HG03558 (cell line): ENCODE measurements at regions not wholly inside any gene's neighbourhood (a gene's known extent, or its start where the extent isn't known, plus 50 kb on each side); places are given as distances from the start of the nearest gene placed in this dataset.

Experiments
- ATAC-seq: cut with Tn5 transposase; IDR thresholded peaks from one replicate; pipeline ENCODE4 v1.9.1; 2021; ENCODE audit warnings: moderate number of reproducible peaks; ENCODE audit not compliant: unreplicated experiment; ENCODE audit errors: extremely low read depth

DNA sequence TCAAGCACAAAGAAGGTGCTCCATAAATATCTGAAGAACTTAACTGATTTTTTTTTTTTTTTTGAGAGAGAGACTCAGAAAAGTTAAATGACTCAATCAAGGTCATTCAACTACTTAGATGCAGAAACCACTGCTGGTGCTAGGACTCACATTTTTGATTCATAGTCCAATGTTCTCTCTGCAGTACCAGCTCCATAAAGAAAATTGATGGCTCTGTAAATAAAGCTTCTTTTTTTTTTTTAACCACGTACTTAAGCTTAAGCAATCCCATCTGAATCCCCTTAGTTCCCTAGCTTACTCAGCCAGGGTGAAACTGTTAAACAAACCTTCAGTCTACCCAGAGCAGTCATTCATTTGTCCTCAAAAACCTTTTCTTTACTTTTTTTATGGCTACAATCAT, 657.0 kb upstream of the WWC1 start:
- ATAC-seq: no peak

GRCh38 chr5:167638816-167639215, 652.6 kb upstream of the WWC1 start:
- ATAC-seq: no peak

DNA sequence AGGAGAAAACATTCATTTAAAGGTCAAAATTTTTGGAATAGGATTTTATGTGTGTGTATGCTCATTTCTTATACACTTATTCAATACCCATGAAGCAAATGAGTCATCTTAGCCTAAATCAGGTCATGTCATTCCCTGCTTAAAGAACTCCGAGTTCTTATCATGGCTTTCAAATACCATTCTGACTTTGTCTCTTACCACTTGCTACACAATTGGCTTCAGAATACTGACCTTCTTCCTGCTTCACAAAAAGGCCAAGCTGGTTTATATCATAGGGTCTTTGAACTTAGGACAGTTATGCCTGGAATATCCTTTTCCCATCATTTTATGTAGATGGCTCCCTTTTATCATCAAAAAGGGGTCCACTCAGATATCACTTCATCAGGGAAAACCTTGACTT, 652.2 kb upstream of the WWC1 start:
- ATAC-seq: no peak

- ATAC-seq: no peak
Measured at GRCh38 chr5:167639766-167640165, 651.7 kb upstream of the WWC1 start.

DNA sequence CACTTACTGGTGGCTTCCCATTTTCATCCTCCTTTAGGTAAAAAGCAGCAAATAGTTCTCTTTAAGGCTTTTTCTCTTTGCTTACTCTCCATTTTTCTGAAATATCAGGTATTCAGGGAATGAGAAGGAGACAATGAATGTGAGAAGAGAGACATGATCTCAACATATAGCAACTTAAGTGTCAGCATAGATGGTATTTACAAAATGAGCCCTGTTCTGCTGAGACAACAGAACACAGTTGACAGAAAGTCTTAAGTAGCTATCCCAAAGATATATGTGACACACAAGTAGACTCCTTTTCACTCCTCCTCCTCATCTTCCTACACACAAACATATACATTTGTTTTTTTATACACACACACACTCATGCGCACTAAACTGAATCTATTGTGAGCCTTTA, 649.3 kb upstream of the WWC1 start:
- no peak for ATAC-seq

GRCh38 chr5:167642779-167643517, 648.5 kb upstream of the WWC1 start:
- no peak for ATAC-seq

DNA sequence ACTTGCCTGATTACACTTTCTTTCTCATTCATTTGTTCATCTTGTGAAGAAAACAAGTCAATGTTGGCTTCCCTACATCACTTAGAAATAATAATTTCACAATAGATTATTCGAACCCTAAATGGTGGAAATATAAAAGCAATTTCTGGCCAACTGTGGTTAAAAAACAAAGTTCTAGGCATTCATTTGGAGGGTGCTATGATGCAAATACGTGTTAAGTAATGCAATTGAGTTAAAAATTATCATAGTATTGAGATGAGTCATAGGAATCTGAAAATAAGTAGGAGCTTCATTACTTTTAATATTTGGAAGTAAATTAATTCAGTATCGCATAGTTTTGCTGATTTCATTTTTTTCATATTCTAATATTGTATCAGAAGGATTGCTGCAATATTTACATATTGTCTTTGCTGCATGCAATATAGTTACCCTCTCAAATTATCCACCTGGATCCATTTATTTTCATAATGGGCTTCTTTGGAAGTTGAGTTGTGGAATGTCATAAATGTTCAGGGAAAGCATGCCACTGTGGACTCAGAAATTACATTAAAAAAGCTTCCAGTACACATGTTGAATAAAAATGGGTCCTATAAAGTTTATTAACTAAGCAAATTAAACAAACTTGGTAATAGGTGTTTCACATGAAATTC, 647.7 kb upstream of the WWC1 start:
- ATAC-seq: no peak

DNA sequence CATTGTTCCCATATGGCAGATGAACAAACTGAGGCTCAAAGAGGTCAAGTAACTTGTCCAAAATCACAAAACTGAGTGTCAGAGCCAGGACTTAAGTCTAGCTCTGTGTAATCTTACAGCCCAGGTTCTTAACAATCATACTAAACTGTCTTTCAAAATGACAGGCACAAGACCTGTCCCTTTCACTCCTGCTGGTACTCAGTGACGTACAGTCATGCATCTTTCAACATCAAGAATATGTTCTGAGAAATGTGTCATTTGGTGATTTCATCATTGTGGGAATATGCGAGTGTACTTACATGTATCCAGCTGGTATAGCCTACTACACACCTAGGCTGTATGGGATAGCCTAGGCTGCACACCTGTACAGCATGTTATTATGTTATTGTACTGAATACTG, 646.8 kb upstream of the WWC1 start:
- no peak for ATAC-seq

DNA sequence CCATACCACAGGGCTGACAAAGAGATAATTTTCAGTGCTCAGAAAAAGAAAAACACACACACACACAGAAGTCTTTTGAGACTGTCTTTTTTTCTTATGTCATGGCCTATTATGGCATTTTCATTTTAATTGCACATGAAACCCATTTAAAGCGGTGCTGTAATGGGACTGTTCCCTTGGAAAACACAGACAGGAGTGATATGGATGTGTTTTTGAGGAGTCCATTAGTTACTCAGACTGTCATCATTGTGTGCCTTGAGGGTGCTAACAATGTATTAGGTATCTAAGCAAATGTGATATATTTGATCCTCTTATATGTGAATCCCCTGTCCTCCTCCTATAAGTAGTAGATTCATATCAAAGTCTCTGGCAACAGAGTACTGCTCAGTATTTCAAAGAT, 642.0 kb upstream of the WWC1 start:
- ATAC-seq: no peak

DNA sequence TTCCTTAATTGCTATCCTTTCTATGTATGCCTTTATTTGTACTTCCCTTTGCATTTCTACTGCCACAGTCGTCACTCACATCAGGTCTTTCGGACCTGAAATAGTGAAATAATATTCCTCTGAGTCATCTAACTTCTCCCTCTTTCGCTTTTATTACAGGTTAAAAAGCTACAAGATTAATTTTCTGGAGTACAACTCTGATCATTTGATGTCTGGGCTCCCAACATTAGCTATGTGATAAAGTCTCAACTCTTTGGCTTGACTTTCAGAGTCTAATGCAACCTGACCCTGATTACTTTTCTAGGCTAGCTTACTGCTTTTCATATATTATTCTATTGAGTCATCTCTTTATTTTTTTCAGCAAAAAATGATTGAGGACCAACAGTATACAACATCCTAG, 638.8 kb upstream of the WWC1 start:
- no peak for ATAC-seq

GRCh38 chr5:167653645-167654106, 637.8 kb upstream of the WWC1 start:
- ATAC-seq: no peak

DNA sequence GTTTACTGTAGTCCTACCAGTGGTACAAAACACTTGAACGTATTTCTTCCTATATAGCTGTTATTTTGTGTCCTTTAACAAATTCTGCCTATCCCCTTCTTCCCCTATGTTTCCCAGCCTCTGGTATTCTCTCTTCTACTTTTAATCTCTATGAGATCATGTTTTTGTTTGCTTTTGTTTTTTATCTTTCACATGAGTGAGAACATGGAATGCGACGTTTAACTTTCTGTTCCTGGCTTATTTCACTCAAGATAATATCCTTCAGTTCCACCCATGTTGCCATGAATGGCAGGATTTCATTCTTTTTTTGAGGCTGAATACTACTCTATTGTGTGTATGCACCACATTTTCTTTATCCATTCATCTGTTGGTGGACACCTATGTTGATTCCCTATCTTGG, 634.4 kb upstream of the WWC1 start:
- no peak for ATAC-seq

- no peak for ATAC-seq
Measured at GRCh38 chr5:167658889-167659288, 632.6 kb upstream of the WWC1 start.

DNA sequence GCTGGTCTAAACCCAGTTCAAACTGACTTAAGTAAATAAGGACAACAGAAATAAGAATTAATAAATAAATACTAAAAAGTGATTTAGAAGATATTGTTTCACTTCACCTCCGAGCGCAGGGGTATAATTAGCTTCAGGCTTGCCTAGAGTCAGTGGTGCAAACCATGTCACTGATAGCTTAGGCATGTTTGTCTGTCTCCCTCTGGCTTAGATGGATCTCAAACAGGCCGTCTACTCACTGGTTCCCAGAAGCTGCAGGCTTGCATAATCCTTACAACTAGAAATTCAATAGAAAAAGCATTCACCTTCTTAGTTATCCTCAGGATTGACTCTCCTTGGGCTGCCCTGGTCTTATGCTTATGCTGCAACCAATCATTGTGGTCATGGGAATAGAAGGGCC, 629.8 kb upstream of the WWC1 start:
- no peak for ATAC-seq

- ATAC-seq: no peak
Measured at GRCh38 chr5:167664222-167664804, 627.1 kb upstream of the WWC1 start.

DNA sequence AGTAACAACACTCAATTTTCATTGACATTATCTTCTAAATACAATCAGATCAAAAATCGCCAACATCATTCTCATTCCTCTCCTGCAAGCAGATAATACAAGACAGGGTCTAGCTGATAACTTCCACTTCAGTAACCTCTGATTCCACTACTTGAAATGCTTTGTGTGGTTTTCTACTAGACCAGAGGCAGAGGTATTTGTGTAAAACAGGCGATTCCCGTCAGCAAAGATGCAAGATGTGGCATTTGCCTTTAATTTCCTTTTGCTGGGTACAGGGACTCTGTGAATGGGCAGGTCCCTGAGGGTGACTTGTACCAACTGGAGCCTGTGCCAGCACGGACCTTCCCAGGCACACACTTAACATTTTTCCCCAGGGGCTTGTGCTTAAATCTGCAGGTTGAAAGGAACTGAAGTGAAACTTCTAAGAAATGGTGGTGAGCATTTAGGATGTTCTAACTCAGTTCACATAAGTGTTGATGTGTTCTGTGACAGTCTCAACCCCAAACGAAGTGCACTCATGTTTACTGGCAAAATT, 625.5 kb upstream of the WWC1 start:
- no peak for ATAC-seq

GRCh38 chr5:167671176-167671575, 620.3 kb upstream of the WWC1 start:
- ATAC-seq: no peak

DNA sequence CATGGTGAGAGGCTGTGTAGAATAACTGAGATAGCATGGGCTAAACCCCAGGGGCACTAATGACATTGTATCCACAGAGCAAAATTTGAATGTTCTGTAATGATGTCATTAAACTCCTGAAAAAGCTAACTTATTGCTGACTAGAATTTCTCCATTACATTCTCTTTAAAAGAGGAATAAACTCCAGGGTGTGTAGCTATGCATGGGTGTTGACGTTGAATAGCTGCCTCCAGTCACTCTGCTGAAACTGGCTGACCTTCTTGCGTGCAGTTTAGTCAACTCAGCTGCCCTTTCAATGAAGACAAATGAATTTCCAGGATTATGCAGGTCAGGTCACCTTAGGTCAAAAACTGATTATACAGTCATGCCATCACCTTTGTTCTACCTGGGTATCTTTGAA, 617.5 kb upstream of the WWC1 start:
- no peak for ATAC-seq

DNA sequence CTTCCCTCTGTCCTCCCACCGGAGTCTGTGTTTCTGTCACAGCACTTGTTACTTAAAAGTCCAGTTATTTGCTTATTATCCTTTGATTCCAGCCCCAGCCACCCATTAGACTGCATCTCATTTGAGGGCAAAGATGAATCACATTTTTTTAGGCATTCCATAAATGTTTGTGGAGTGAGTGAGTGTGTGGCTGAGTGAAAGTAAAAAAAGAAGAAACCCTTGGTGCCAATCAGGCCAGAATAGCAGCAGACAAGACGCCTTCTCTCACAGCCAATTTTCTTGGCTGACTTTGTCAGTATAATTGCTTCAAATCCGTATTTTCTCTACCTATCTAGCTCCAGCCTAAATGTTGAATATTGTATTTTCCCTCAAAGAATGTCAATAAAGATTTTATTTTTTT, 613.0 kb upstream of the WWC1 start:
- no peak for ATAC-seq

DNA sequence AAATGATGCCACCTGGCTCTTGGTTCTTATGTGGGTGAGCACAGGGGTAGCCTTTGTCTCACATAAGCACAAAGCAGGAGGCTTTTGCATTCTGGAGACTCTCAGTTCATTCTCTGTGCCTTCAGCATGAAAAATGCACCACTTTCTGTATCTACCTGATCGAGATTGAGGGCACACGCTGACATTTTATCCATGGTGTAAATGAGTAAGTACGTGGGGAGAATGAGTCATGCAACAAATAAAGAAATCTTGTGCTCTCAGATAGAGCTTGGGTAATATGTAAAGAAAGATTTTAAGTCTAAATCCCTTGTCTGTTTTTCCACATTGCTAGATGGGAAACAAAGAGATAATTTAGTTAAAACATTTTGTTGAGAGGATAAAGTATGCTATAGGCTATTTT, 607.2 kb upstream of the WWC1 start:
- ATAC-seq: no peak

DNA sequence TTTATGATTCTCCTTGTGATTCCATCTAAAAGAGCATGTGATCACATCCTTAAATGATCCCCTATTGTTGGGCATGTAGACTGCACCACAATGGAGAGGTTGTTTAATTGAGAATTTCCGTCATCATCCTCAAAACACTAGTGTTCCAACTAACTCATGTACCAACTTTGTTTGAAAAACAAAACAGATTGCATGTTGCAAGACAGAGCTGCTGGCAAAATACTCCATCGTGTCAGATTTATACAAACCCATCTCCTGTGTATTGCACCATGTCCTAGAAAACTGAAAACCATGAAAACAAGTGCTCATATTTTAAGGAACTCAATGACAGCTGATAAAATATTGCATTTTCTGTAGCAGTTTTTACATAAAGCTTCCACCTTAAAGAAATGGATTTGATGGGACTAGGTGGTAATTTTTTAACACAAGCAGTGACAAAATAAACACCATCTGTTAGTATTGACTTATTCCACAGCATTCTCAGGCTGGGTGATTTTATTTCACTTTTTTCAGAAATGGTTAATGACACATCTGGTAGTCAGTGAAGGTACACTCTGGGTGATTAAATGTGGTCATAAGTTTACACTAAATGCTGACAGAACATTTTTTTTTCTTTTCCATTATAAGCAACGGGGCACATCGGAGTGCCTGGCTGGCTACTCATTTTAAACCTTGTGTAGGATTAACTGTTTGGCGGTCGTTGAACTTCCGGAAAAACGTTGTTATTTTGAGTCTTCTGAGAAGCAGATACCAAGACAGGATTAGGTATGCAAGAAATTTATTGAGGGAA, 602.9 kb upstream of the WWC1 start:
- ATAC-seq: no peak
